Choroid plexus epithelial cell (primary cell): ENCODE measurements at regions not wholly inside any gene's neighbourhood (a gene's known extent, or its start where the extent isn't known, plus 50 kb on each side); places are given as distances from the start of the nearest gene placed in this dataset.
"Not testable (repeated sequence)": the region's sequence is repeated elsewhere in the genome, so short reads cannot be mapped to it uniquely, and the experiment has no call there.

Experiments
- DNase-seq: peaks from one replicate; pipeline ENCODE4 v3.0.0-alpha.2; 2010; ENCODE audit warnings: low read depth
- H3K4me3 ChIP-seq: 2 replicates; pipeline ENCODE4 v1.5.1; 2011; ENCODE audit warnings: low read depth, mild to moderate bottlenecking, control low read depth, low read length, moderate library complexity
- CTCF ChIP-seq: conservative IDR thresholded peaks from 2 replicates; pipeline ENCODE4 v1.5.1; 2011; ENCODE audit warnings: low read depth, mild to moderate bottlenecking, control low read depth, inconsistent platforms, low read length, moderate library complexity

GRCh38 chr13:62431852-62432251 is 1016.2 kb upstream of the PCDH20 start:
- DNase-seq: no peak
- no peak for TF ChIP-seq CTCF
- H3K4me3 ChIP-seq: no peak overlapping the region

DNA sequence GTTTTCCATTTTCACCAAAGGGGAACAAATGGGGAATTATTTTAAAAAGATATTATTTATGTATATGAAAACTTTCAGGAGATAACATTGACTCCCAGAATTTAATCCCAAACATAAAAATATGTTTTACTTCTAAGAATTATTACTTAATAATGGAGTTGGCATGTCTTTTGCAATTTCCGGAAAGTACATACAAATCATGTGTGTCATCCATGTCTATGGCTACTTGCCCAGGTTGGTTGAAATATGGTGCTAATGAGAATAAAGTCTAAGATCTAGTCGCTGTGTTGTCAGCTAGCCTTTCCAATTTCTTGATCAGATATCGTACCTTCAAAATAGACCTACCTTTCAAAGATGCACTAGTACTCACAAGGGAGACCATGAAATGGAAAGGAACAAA is 1003.2 kb upstream of the PCDH20 start:
- peak; percentile 4 for DNase-seq
- H3K4me3 ChIP-seq: no peak overlapping the region
- no peak for TF ChIP-seq CTCF

- no peak for DNase-seq
- no peak for TF ChIP-seq CTCF
These were observed 1002.7 kb upstream of the PCDH20 start for GRCh38 chr13:62418376-62418775.

DNA sequence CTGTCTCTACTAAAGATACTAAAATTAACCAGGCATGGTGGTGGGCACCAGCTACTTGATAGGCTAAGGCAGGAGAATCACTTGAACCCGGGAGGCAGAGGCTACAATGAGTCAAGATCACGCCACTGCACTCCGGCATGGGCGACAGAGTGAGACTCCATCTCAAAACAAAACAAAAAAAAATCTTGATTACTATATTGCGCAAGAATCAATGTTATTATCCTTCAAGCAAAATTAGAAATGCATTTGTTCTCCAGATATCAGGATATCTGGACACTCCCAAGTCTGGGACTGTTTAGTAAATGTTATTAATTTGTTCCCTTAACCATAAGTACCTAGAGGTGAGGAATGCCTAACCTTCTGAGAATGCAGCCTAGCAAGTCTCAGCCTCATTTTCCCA is 992.2 kb upstream of the PCDH20 start:
- H3K4me3 ChIP-seq: no peak overlapping the region
- no peak for TF ChIP-seq CTCF
- no peak for DNase-seq

More at GRCh38 chr13:62418376-62418775, 1002.7 kb upstream of the PCDH20 start:
- H3K4me3 ChIP-seq: no peak overlapping the region

- H3K4me3 ChIP-seq: no peak overlapping the region
- peak; percentile 1 for DNase-seq
- TF ChIP-seq CTCF: no peak
These were observed 972.9 kb upstream of the PCDH20 start for GRCh38 chr13:62388515-62388914.

DNA sequence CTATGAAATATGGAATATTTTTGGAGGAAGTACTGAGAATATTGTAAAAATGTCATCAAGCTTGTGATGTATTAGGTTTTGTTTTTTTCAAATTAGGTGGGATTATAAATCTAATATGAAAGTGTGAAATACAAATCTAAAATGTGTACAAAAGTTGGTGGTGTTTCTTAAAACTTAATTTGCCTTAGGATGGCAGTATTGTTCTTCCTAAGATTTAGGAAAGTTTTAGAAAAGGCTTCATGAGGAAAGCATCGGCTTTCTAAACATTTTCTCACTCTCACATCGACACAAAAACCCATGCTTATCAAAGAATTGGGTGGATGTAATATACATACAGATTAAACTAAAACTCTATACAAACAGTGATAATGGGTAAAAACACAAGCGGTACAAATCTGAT is 972.0 kb upstream of the PCDH20 start:
- TF ChIP-seq CTCF: no peak
- H3K4me3 ChIP-seq: no peak overlapping the region
- DNase-seq: peak; percentile 34

- DNase-seq: not testable (repeated sequence)
These were observed 963.6 kb upstream of the PCDH20 start for GRCh38 chr13:62379241-62379640.

GRCh38 chr13:62377838-62378237 is 962.2 kb upstream of the PCDH20 start:
- no peak for TF ChIP-seq CTCF
- DNase-seq: no peak
- no peak overlapping the region for H3K4me3 ChIP-seq

More at GRCh38 chr13:62379241-62379640, 963.6 kb upstream of the PCDH20 start:
- not testable (repeated sequence) for H3K4me3 ChIP-seq
